ENCODE measurements at regions not wholly inside any gene's neighbourhood (a gene's known extent, or its start where the extent isn't known, plus 50 kb on each side); places are given as distances from the start of the nearest gene placed in this dataset.
A peak's percentile ranks its signal among the peaks of the same experiment; 100 is the strongest.

DNA sequence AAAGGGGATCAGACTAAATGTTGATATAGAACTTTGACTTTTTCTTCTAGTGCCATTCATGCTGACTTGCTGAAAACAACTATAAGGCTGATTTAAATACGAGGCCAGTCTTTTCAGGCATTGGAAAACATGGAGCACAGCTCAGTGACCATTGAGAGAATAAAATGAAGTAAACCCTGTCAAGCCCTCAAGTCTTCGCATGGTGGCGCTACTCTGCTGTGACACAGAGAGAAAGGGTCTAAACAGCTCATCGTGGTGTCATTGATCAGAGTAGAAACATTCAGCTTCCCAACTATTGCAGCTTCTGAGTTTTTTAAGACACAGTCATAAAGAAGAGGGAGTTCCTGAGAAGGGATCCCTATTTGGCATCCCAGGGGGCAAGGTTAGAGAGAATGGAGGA is 716.2 kb downstream of the DIPK2A start:
- peak in 2 of 3 experiments; percentile 8 to 48 for TF ChIP-seq CTCF (optimal IDR thresholded peaks at IDR 0.05 in 1 of 3, IDR thresholded peaks at IDR 0.05 in 1 of 3, conservative IDR thresholded peaks at IDR 0.05 in 1 of 3; ENCODE audit: extremely low read depth in 1 of 3, insufficient read depth in 2 of 3, low read length in 3 of 3)
- TF ChIP-seq EZH2 (IDR thresholded peaks at IDR 0.05; ENCODE audit: low read length), result no peak
